HL-60 (cell line): ENCODE measurements at regions not wholly inside any gene's neighbourhood (a gene's known extent, or its start where the extent isn't known, plus 50 kb on each side); places are given as distances from the start of the nearest gene placed in this dataset.

Experiments used
- DNase-seq, 2 experiments: peaks; one replicate each; pipeline ENCODE4 v3.0.0-alpha.2; 2010 to 2020; ENCODE audit warnings: low read depth in 1 of 2, low spot score in 1 of 2
- H3K27ac ChIP-seq: fragments of 250-450 bp; sonication (Bioruptor Pico); replicated peaks from 2 replicates; pipeline ENCODE4 v1.5.1; 2020; ENCODE audit warnings: mild to moderate bottlenecking, moderate library complexity
- H3K27me3 ChIP-seq: fragments of 250-450 bp; sonication (Bioruptor Pico); 2 replicates; pipeline ENCODE4 v1.5.1; 2021; ENCODE audit warnings: mild to moderate bottlenecking, moderate library complexity; ENCODE audit not compliant: insufficient read depth, poor library complexity, severe bottlenecking
- H3K4me3 ChIP-seq: replicated peaks from 2 replicates; pipeline ENCODE4 v1.5.1; 2011; ENCODE audit warnings: mild to moderate bottlenecking, control low read depth, low read length; ENCODE audit not compliant: insufficient read depth
- GABPA ChIP-seq: IDR thresholded peaks from 2 replicates; pipeline ENCODE4 v1.6.1; 2012; ENCODE audit warnings: low read depth
- POLR2AphosphoS5 ChIP-seq: IDR thresholded peaks from 2 replicates; pipeline ENCODE4 v1.6.1; 2012; ENCODE audit warnings: low read depth
- REST ChIP-seq: IDR thresholded peaks from 2 replicates; pipeline ENCODE4 v1.6.1; 2012; ENCODE audit warnings: low read depth; ENCODE audit not compliant: insufficient replicate concordance
- SPI1 ChIP-seq: IDR thresholded peaks from 2 replicates; pipeline ENCODE4 v1.6.1; 2012; ENCODE audit warnings: low read depth, mild to moderate bottlenecking, borderline replicate concordance
- TF ChIP-seq, protein P1 (sequence below): IDR thresholded peaks from one replicate; pipeline ENCODE4 v1.5.1; 2011; ENCODE audit warnings: low read length, control low read depth, inconsistent platforms; ENCODE audit not compliant: insufficient read depth

GRCh38 chr4:138392751-138393308, 150.7 kb upstream of the SLC7A11 start:
- DNase-seq, result no peak
- H3K27ac ChIP-seq, result peak overlapping the region; percentile 19; the same call in 1 of the 2 replicates
- H3K4me3 ChIP-seq, result no peak overlapping the region
- H3K27me3 ChIP-seq, result no peaks in the 10 kb centered on the region
- TF ChIP-seq POLR2AphosphoS5 (no peak), GABPA (no peak)
- TF ChIP-seq, protein P1, sequence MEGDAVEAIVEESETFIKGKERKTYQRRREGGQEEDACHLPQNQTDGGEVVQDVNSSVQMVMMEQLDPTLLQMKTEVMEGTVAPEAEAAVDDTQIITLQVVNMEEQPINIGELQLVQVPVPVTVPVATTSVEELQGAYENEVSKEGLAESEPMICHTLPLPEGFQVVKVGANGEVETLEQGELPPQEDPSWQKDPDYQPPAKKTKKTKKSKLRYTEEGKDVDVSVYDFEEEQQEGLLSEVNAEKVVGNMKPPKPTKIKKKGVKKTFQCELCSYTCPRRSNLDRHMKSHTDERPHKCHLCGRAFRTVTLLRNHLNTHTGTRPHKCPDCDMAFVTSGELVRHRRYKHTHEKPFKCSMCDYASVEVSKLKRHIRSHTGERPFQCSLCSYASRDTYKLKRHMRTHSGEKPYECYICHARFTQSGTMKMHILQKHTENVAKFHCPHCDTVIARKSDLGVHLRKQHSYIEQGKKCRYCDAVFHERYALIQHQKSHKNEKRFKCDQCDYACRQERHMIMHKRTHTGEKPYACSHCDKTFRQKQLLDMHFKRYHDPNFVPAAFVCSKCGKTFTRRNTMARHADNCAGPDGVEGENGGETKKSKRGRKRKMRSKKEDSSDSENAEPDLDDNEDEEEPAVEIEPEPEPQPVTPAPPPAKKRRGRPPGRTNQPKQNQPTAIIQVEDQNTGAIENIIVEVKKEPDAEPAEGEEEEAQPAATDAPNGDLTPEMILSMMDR, result no peak

- TF ChIP-seq GABPA (no peak), SPI1 (no peak), POLR2AphosphoS5 (no peak), REST (no peak)
- TF ChIP-seq, protein P1, result no peak
- DNase-seq, result no peak
- Histone ChIP-seq H3K4me3 (no peak overlapping the region), H3K27ac (no peak overlapping the region), H3K27me3 (no peaks in the 10 kb centered on the region)
Observed at GRCh38 chr4:138389976-138390685, 148.0 kb upstream of the SLC7A11 start.

DNA sequence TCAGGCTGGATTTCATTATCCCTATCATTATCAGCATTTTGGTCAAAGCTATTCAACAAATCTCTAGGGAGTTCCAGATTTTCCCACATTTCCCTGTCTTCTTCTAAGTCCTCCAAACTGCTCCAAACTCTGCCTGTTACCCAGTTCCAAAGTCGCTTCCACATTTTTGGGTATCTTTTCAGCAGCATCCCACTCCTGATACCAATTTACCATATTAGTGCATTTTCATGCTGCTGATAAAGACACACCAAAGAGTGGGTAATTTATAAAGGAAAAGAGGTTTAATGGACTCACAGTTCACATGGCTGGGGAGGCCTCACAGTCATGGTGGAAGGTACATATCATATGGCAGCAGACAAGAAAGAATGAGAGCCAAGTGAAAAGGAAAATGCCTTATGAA, 132.8 kb upstream of the SLC7A11 start:
- H3K27me3 ChIP-seq, result no peaks in the 10 kb centered on the region
- no peak overlapping the region for H3K4me3 ChIP-seq
- TF ChIP-seq SPI1 (no peak), REST (no peak), POLR2AphosphoS5 (no peak), GABPA (no peak)
- TF ChIP-seq, protein P1, result no peak
- no peak for DNase-seq
- H3K27ac ChIP-seq, result no peak overlapping the region
